G401.6 (cell line): ENCODE measurements at regions not wholly inside any gene's neighbourhood (a gene's known extent, or its start where the extent isn't known, plus 50 kb on each side); places are given as distances from the start of the nearest gene placed in this dataset.
"Not testable (repeated sequence)": the region's sequence is repeated elsewhere in the genome, so short reads cannot be mapped to it uniquely, and the experiment has no call there.

Experiments used
- FAIRE-seq: peaks from 2 replicates; lab custom pipeline; 2012; peaks lifted over from hg19 to GRCh38; lab: Jason Lieb, UNC

DNA sequence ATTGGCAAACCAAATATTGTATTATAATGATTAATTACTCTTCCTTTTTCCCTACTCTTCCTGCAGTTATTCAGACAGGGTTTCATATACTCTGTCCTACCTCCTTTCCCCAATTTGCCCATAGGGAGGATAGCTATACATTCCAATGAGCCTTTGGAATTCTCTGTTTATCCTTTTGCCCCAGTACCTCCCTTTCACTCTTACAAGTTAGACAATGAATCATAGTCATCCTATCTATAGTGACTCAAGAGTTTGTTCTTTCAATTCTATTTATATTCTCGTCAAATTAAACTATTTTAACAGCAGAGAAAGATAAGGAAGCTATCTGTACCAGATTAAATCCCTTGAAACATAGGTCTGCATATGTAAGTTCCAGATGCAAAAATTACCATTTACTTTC lies 437.5 kb downstream of the NR4A2 start:
- FAIRE-seq = no peak

DNA sequence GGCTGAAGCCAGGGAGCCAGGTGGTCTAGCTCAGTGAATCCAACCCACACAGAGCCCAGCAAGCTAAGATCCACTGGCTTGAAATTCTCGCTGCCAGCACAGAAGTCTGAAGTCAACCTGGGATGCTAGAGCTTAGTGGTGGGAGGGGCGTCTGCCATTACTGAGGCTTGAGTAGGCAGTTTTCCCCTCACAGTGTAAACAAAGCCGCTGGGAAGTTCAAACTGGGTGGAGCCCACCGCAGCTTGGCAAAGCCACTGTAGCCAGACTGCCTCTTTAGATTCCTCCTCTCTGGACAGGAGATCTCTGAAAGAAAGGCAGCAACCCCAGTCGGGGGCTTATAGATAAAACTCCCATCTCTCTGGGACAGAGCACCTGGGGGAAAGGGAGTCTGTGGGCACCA lies 452.1 kb downstream of the NR4A2 start:
- not testable (repeated sequence) for FAIRE-seq

DNA sequence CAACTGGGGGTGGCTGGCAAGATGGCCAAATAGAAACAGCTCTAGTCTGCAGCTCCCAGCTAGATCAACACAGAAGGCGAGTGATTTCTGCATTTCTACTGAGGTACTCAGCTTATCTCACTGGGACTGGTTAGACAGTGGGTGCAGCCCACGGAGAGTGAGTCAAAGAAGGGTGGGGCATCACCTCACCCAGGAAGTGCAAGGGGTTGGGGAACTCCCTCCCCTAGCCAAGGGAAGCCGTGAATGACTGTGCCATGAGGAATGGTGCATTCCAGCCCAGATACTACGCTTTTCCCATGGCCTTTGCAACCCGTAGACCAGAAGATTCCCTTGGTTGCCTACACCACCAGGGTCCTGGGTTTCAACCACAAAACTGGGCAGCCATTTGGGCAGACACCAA lies 452.6 kb downstream of the NR4A2 start:
- FAIRE-seq = not testable (repeated sequence)

DNA sequence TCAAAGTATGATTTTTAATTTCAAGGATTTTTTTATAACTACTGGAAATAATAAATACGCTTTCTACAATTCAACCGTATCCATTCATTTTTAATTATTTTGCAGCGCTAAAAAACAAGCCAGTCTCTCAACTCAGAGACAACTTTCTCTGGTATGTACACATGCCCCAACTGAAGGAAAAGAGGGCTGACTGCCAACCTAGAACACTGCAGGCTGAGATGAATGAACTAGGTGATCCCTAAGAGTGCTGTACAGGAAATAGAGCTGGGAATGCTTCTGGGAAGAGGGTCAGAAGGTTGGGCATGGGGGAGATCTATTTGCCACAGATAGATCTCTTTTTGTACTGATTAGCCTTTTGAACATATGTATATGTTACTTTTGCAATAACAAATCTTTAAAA lies 460.1 kb downstream of the NR4A2 start:
- FAIRE-seq = no peak

DNA sequence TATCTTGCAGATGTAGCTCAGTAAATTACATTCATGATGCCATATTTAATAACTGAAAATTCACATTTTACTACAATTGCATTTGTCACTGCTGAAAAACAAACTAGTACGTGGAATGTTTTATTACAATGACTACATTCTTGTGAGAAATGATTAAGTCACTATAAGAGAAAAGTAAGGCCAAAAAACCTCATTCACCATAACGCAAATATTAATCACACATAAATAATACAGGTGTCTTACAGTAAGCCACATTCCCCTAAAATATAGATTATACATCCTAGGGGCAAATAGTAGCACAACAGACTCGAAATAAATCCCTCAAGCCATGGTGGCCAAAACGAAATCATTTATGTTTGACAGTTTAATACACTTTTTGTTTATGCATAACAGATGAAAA lies 460.6 kb downstream of the NR4A2 start:
- FAIRE-seq = no peak

DNA sequence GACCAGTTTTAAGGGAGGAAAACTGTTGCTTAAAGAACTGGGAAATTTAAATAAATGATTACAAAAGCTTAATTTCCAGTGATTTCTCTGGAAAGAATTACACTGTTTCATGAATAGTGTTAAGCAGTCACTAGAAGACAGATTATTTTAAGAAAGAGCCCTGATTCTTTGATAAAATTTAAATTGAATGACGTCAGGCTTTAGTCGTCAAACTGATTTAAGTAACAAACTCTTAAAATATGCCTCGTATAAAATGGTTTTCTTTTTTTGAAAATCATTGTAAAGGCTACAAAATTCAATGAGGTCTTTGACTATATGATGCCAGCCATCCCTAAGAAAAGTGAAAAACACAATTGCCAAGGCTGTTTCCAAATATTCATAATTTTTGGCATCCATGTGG lies 465.0 kb downstream of the NR4A2 start:
- no peak for FAIRE-seq

DNA sequence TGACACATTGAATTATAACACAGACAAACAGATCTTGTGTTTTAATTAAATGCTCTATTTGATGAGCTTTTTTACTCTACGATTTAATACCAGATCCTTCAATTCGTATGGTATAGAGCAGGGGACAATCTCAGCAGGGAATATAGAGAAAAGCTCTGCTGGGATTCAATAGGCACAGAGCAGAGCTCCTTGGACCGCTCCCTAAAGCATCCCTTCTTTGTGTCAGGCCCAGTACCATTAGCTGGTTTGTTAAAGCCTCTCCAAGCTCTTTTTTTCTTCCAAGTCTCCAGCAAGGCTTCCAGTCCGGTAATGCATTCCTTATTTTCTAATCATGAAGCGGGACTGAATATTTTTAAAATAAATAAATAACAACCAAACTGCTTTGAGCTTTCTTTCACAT lies 466.0 kb downstream of the NR4A2 start:
- FAIRE-seq = no peak

DNA sequence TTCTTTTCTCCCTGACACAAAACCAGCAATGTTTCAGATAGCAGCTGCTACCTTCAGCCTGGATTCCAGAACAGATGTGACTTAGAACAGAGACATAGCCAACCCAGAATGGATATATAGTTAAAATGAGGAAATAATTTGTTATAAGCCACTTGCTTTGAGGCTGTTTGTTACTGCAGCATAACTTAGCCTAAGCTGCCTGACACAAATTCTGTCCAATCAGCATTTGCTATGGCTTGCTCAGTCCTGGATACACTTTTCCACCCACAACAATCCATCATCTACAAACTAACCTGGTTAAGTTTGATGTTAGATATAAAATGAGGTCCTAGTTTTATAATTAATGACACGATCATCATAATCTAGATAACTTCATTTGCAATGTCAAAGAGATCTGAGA lies 480.4 kb downstream of the NR4A2 start:
- FAIRE-seq = no peak

DNA sequence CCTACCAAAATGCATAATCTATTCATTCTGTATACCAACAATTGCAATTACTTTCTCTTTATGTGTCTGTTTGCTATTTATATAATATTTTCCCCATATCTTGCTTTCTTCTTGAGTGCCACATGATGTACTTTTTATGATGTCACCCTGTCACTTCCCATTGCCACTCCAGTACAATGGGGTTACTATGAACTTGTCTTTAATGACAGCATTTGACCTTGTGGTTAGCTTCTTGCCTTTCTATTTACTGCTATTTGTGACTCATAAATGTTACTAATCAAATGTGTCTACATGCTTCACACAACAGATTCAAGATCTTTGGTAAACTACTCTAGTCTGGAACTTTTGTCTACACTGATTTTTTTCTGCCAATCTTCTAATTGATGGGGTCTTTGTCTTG lies 486.3 kb downstream of the NR4A2 start:
- FAIRE-seq = no peak

DNA sequence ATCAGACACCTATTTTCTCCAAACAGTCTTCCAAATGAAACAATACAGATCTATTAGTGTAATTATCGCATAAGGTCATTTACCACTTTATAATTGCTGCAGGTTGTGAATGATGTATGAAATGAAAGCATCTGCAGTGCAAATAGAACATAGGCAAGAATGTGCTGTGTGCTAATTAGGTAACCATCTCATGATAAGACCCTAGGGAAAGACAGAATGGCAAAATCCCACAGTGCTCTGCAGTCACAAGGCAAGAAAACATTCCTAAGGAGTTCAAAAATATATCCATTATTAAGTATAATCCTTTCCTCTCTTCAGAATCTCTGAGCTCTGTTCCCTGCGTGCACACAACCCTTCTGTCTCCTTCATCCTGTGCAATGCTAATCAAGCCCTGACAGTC lies 488.1 kb downstream of the NR4A2 start:
- FAIRE-seq = no peak

DNA sequence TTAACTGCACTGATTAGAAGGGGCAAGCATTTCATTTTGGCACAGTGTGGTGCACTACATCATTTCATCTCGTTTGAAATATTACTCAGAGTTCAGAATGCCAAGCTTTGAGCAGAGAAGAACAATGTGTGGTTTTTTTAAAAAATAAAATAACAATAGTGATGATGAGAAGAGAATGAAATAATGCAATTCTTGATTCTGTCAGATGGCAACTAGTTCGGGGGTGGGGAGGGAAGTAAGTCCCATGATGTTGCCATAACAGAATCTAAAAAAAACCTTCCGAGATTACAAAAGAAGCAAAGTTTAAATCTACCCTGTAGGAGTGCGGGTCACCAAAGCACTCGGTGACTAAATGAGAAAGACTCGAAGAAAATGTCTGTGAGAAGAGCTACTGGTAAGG lies 490.4 kb downstream of the NR4A2 start:
- FAIRE-seq = no peak

DNA sequence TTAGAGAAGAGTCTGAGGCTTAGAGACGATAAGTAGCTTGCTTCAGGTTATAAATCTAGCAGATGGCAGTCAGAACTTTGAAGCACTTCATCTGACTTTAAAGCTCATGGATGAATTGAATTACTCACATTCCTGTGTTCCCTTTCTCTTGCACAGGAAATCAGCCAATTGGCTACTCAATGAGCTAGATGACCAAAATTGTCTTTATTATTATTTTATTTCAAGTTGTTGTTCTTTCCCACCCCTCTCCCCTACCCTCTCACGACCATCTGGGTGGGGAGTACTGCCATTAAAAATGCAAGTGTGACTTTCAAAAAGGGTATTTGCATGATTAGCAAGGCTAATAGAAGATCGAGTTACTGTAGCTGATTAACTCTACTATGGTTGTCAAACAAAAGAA lies 491.1 kb downstream of the NR4A2 start:
- no peak for FAIRE-seq

DNA sequence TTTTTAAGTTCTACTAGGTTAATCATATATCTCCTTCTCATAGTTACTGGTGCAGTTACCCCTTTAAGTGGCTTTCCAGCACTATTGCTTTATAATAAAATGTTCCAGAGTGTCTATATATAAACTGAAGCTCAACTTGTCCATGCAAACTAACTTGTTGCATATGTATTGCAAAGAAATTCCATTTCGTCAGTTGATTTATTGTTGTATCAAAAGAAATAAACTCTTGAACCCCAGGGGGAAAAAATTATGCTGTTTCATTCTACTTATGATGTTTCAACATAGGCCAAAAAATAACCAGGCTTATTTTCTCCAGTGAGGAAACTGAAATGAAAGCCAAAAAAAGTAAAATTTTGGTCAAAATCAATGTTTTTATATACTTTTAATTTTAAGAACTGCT lies 491.9 kb downstream of the NR4A2 start:
- FAIRE-seq = no peak

DNA sequence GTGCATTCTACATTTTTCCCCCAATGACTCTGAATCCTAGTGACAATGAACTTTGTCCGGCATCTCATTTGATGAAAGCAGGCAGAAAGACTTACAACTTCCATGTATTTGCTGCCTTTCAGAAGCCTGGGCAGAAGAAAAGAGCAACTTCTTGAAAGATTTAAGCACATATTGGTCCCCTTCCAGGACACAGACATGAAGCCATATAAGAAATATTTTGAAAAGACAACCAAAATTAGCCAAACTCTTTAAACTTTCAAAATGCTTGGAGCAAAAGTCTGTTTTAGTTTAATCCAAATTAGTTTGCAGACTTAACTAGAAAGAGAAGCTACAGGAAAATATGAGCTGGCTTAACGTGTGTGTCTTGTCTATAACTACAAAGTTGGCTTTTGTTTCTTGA lies 492.5 kb downstream of the NR4A2 start:
- no peak for FAIRE-seq

DNA sequence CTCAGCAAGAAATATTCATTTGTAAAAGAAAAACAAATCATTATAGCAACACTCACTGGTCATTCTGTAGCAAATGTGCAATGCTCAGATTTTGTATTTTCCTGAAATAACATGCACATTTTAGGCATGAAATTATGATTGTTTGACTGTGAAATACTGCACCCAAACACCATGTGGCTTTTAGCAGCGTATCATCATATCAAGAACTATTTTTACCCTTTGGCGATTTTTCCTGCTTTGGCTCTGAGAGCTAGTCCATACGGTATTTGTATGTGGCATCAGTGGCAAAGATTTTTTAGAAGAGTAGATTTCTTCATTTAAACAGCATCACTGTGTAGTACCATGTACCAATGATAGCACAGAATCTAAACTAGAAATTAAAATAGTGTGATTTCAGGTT lies 493.1 kb downstream of the NR4A2 start:
- FAIRE-seq = no peak

DNA sequence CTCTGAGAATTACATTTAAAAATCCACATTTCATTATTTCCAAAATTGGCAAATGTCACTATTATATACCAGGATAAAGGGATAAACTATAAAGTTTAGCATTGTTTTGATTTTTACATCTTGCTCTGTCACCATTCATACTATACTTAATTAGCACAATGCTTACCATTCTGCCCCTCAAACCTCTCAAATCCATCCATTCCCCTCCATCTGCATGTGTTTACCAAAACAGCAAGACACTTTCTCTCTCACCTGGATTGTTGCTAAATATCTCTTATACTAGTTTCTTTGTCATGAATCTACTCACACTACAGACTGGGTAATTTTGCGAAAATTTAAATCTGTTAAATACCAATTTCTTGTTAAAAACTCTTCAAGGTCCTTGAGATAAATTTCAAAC lies 496.1 kb downstream of the NR4A2 start:
- no peak for FAIRE-seq

DNA sequence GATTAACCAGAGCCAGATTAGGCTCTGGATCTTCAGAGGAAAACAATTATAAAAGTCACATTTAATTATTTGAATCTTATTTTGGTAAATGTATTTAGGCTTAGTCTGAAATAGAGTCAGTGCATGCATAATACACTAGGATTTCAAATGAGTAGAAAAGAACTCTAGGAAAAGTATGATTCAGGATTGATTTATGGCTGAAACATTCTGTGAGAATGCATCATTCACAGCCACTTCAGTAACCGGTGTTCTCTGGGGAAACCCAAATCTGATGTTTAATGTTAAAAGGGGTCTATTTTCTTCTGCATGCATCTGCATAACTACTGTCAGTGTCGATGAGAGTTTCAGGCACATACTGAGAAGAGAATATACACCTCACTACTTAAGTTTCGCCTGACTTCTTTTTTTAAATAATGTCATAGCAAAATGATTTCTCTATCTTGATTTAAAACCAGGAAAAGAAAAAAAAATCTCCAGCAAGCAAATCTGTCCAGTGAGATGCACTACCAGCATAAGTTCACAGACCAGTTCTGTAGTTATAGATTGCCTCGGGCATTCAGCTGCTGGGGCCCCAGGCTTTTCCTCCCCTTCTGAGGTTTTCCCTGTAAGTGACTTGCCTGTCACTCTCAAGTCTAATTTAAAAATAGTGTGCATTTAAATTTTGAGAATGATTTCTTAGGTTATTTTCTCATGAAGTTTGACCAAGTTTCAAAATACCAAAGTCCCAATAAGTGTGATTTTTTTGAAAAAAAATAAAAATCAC lies 501.5 kb downstream of the NR4A2 start:
- FAIRE-seq = no peak

DNA sequence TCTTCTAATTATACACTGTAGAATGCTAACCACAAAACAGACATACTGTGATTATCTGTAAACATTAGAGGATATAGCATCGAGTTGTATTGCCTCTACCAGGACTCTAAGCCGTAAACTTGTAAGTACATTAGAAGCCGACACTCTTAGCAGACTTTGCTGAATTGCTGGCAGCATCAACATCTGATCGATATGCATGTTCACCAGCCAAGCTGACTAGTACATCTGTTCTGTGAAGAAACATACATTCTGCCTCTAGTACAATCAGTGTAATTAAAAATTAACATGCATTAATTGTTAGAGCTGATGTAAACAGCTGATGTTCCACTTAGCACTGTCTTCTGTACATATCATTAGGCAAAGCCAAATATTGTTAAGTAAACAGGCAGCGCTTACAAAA lies 502.2 kb downstream of the NR4A2 start:
- FAIRE-seq = no peak

DNA sequence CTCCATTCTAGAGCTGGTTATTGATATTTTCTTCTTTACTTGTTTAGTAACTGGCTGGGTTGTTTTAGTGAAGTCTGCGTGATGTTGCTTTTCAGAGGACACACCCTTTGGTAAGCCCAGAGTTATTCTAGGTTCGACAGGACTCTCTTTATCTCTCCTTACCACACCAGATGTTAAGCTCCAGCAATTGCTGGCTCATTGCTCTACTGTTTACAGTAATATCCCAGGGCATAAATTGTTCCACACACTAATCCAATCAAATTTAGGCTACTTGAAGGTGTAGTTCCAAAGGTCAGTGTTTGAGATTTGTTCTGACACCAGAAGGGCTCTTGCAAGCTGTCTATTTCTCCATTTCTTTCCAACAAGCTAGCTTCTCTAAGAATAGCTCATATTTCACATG lies 506.6 kb downstream of the NR4A2 start:
- FAIRE-seq = no peak

DNA sequence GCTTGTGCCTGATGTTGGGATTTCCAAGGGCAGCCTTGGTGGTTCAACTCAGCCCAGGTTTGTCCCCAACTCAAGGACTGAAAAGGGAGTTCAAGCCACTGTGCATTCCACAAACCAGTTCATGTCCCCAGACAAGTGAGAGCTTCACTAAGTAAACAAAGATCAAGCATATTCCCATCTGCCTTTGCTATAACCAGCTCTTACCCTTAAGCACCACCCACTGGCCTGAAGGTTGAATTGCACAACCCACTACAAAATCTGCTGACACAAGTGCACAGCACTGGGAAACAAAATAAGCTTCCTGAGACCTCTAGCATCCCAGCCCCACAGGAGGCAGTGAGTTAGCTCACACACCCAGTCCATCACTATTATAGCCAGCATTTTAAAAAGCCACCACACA lies 516.7 kb downstream of the NR4A2 start:
- FAIRE-seq = no peak

DNA sequence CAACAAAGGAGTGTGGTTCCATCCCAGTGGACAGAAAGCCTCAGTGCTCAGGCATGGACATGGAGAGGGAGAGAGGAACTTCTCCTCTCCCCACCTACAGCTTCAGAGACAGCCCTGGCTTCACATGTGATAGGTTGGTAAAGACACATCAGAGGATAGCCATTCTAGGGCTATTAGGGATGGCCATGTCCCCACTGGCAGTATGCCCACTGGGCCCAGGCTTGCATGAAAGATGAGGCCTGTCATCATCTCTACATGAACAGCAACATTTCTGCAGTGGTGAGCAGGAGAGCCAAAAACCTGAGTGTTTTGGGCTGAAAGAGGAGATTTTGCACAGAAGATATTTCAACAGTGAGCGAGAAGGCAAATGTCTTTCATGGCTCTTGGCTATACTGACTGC lies 517.2 kb downstream of the NR4A2 start:
- FAIRE-seq = no peak

DNA sequence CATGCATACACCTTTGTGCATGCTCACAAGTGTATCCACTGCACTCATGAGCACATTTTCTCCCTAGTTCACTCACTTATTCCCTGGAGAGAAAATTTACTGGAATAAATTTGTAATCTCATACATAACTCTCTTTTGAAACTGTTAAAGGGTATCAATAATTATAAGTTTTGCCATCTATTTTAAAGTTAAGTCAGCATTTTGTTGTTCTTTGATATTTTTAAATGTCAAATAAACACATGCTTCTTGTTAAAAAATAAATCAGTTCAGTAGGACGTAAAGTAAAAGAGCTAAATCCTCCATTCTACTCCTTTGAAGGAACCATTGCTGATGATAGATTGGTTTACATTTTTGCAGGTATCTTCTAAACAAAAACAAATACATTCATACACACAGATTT lies 522.1 kb downstream of the NR4A2 start:
- FAIRE-seq = no peak

DNA sequence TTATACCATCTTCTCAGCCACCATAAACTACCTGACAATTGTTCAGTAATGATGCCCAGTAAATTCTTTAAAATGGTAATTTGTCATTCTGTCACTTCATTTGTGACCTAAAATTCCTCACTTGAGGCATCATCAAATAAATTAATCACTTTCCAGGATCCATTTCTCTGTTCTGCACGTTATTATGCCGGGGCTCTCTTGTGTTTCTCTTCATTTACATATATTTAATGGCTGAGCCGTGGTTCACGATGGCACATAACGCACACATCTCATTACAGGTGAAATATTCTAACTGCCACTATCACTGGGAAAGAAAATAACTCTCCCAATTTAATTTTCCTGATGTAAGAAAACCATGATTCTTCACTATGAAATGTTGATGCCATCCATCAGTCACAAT lies 529.6 kb downstream of the NR4A2 start:
- FAIRE-seq = no peak

DNA sequence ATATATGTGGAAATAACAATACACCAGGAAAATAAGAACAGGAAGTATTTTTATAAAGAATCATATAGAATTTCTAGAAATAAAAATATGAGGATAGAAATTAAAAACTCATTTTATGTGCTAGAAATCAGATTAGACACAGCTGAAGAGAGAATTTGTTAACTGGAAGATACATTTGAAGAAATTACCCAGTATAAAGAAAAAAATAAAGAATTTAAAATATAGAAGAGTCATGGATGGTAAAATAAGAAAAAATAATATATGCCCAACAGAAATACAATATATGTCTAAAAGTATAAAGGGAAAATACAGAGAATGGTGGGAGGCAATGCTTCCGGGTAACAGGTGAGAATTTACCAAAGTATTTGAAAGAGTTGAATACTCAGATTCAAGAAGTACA lies 539.9 kb downstream of the NR4A2 start:
- FAIRE-seq = peak; percentile 50

DNA sequence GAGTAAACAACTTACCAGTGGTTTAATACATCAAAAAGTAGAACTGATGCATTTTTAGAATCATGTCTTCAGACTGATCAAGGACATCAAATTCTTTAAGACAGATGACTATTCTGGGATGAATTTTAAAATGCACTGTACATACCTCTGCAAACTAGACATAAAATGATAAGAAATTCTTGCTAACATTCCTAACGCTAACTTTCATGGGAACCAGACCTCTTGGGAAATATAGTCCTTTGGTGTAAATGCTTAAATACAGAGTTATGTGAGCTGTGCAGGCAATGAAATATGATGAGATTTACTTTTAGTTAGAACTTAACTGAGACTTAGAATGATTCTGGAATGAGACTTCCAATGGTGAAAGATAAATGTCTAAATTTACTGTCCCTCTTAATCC lies 562.0 kb downstream of the NR4A2 start:
- no peak for FAIRE-seq
